ENCODE measurements at regions not wholly inside any gene's neighbourhood (a gene's known extent, or its start where the extent isn't known, plus 50 kb on each side); places are given as distances from the start of the nearest gene placed in this dataset.

- no peak for TF ChIP-seq CTCF (IDR thresholded peaks at IDR 0.05; ENCODE audit: control insufficient read depth, extremely low read depth, insufficient read depth)
- H3K4me3 ChIP-seq (ENCODE audit: low read depth, low read length): no peak overlapping the region
- no peak for DNase-seq (ENCODE audit: low read depth)
These were observed 61.6 kb upstream of the CTNNB1 start for GRCh38 chr3:41137686-41138111.

GRCh38 chr3:41138146-41138545 lies 61.2 kb upstream of the CTNNB1 start:
- H3K4me3 ChIP-seq (ENCODE audit: low read depth, low read length): no peak overlapping the region
- no peak for TF ChIP-seq CTCF (IDR thresholded peaks at IDR 0.05; ENCODE audit: control insufficient read depth, extremely low read depth, insufficient read depth)
- no peak for DNase-seq (ENCODE audit: low read depth)

- no peak for TF ChIP-seq CTCF (IDR thresholded peaks at IDR 0.05; ENCODE audit: control insufficient read depth, extremely low read depth, insufficient read depth)
- DNase-seq (ENCODE audit: low read depth): no peak
- H3K4me3 ChIP-seq (ENCODE audit: low read depth, low read length): no peak overlapping the region
These were observed 60.7 kb upstream of the CTNNB1 start for GRCh38 chr3:41138601-41139000.

GRCh38 chr3:41140242-41140641 lies 59.1 kb upstream of the CTNNB1 start:
- TF ChIP-seq CTCF (IDR thresholded peaks at IDR 0.05; ENCODE audit: control insufficient read depth, extremely low read depth, insufficient read depth): no peak

GRCh38 chr3:41141433-41142167 lies 57.7 kb upstream of the CTNNB1 start:
- no peak for DNase-seq (ENCODE audit: low read depth)
- no peak for TF ChIP-seq CTCF (IDR thresholded peaks at IDR 0.05; ENCODE audit: control insufficient read depth, extremely low read depth, insufficient read depth)
- no peak overlapping the region for H3K4me3 ChIP-seq (ENCODE audit: low read depth, low read length)

More at GRCh38 chr3:41140242-41140641, 59.1 kb upstream of the CTNNB1 start:
- no peak for DNase-seq (ENCODE audit: low read depth)
- H3K4me3 ChIP-seq (ENCODE audit: low read depth, low read length): no peak overlapping the region

- H3K4me3 ChIP-seq (ENCODE audit: low read depth, low read length): no peak overlapping the region
- TF ChIP-seq CTCF (IDR thresholded peaks at IDR 0.05; ENCODE audit: control insufficient read depth, extremely low read depth, insufficient read depth): no peak
- DNase-seq (ENCODE audit: low read depth): no peak
These were observed 55.8 kb upstream of the CTNNB1 start for GRCh38 chr3:41143421-41144031.
